ENCODE measurements at regions not wholly inside any gene's neighbourhood (a gene's known extent, or its start where the extent isn't known, plus 50 kb on each side); places are given as distances from the start of the nearest gene placed in this dataset.

- Histone ChIP-seq H3K4me3 (no peak overlapping the region), H3K27me3 (no peaks in the 10 kb centered on the region), H3K9me2 (replicated peaks; ENCODE audit: insufficient read depth) (no peaks in the 10 kb centered on the region), H3K36me3 (replicated peaks; ENCODE audit: insufficient read depth, low read depth) (no peaks in the 10 kb centered on the region), H2AFZ (no peak overlapping the region), H3K27ac (peak overlapping the region; percentile 27), H3K4me1 (ENCODE audit: insufficient read depth) (peaks cover 32% of the 10 kb centered on the region), H3K79me2 (no peaks in the 10 kb centered on the region), H4K20me1 (ENCODE audit: insufficient read depth, poor library complexity, severe bottlenecking) (no peaks in the 10 kb centered on the region), H3K9me3 (ENCODE audit: low read depth) (no peaks in the 10 kb centered on the region), H3K4me2 (no peak overlapping the region)
- WGBS (ENCODE audit: low lambda C conversion rate, missing lambda C conversion rate) = 60% methylated on average over 2 of the region's 2 CpGs
- no peak for DNase-seq (ENCODE audit: low spot score)
- no peak for TF ChIP-seq EZH2 (IDR thresholded peaks at IDR 0.05; ENCODE audit: borderline replicate concordance)
- TF ChIP-seq CTCF (IDR thresholded peaks at IDR 0.05; ENCODE audit: poor library complexity) = no peak
- no peak for TF ChIP-seq EZH2phosphoT487 (IDR thresholded peaks at IDR 0.05; ENCODE audit: low read depth, severe bottlenecking, unreplicated experiment)
Observed at GRCh38 chr15:62824111-62825015, 218.2 kb upstream of the TPM1 start.

GRCh38 chr15:62825191-62825590 is 217.4 kb upstream of the TPM1 start:
- TF ChIP-seq EZH2 (IDR thresholded peaks at IDR 0.05; ENCODE audit: borderline replicate concordance) = no peak
- no peak for TF ChIP-seq CTCF (IDR thresholded peaks at IDR 0.05; ENCODE audit: poor library complexity)
- no peak for TF ChIP-seq EZH2phosphoT487 (IDR thresholded peaks at IDR 0.05; ENCODE audit: low read depth, severe bottlenecking, unreplicated experiment)
- no peak overlapping the region for H3K4me3 ChIP-seq
- H3K36me3 ChIP-seq (replicated peaks; ENCODE audit: insufficient read depth, low read depth) = no peaks in the 10 kb centered on the region
- DNase-seq (ENCODE audit: low spot score) = no peak
- H3K79me2 ChIP-seq = no peaks in the 10 kb centered on the region
- H4K20me1 ChIP-seq (ENCODE audit: insufficient read depth, poor library complexity, severe bottlenecking) = no peaks in the 10 kb centered on the region
- no peaks in the 10 kb centered on the region for H3K9me3 ChIP-seq (ENCODE audit: low read depth)
- no peaks in the 10 kb centered on the region for H3K9me2 ChIP-seq (replicated peaks; ENCODE audit: insufficient read depth)
- H3K4me1 ChIP-seq (ENCODE audit: insufficient read depth) = peaks cover 32% of the 10 kb centered on the region
- H3K4me2 ChIP-seq = no peak overlapping the region
- 93% methylated on average over 4 of the region's 4 CpGs for WGBS (ENCODE audit: low lambda C conversion rate, missing lambda C conversion rate)
- H3K27ac ChIP-seq = no peak overlapping the region
- no peaks in the 10 kb centered on the region for H3K27me3 ChIP-seq
- H2AFZ ChIP-seq = no peak overlapping the region

- Histone ChIP-seq H3K27ac (no peak overlapping the region), H3K4me1 (ENCODE audit: insufficient read depth) (peaks cover 19% of the 10 kb centered on the region), H2AFZ (no peak overlapping the region), H3K9me2 (replicated peaks; ENCODE audit: insufficient read depth) (no peaks in the 10 kb centered on the region), H3K4me2 (no peak overlapping the region), H3K79me2 (no peaks in the 10 kb centered on the region), H3K27me3 (no peaks in the 10 kb centered on the region), H4K20me1 (ENCODE audit: insufficient read depth, poor library complexity, severe bottlenecking) (no peaks in the 10 kb centered on the region), H3K9me3 (ENCODE audit: low read depth) (no peaks in the 10 kb centered on the region), H3K36me3 (replicated peaks; ENCODE audit: insufficient read depth, low read depth) (no peaks in the 10 kb centered on the region), H3K4me3 (no peak overlapping the region)
- TF ChIP-seq CTCF (IDR thresholded peaks at IDR 0.05; ENCODE audit: poor library complexity) (no peak), EZH2phosphoT487 (IDR thresholded peaks at IDR 0.05; ENCODE audit: low read depth, severe bottlenecking, unreplicated experiment) (no peak), EZH2 (IDR thresholded peaks at IDR 0.05; ENCODE audit: borderline replicate concordance) (no peak)
- 100% methylated on average over 1 of the region's 1 CpG for WGBS (ENCODE audit: low lambda C conversion rate, missing lambda C conversion rate)
- DNase-seq (ENCODE audit: low spot score) = no peak
Observed at GRCh38 chr15:62826561-62826960, 216.0 kb upstream of the TPM1 start.
